ENCODE measurements at regions not wholly inside any gene's neighbourhood (a gene's known extent, or its start where the extent isn't known, plus 50 kb on each side); places are given as distances from the start of the nearest gene placed in this dataset.

DNA sequence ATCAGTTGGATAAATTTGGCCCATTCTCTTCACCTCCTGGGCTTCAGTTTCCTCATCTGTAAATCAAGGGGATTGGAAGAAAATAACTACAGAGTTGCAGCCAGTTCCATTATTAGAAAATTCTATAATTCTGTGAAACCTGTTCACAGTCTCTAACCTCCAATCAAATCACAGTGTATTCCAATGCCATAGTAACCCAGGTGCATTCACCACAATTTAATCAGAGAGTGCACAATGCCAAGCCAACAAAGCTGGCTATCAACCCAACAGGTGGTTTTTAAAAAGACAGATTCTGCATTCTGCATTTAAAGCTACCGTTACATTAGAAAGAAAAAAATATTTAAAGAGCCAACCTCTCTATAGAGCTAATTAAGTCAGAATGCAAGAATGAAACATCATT, 308.6 kb downstream of the RNF144A start:
- TF ChIP-seq, protein P1, sequence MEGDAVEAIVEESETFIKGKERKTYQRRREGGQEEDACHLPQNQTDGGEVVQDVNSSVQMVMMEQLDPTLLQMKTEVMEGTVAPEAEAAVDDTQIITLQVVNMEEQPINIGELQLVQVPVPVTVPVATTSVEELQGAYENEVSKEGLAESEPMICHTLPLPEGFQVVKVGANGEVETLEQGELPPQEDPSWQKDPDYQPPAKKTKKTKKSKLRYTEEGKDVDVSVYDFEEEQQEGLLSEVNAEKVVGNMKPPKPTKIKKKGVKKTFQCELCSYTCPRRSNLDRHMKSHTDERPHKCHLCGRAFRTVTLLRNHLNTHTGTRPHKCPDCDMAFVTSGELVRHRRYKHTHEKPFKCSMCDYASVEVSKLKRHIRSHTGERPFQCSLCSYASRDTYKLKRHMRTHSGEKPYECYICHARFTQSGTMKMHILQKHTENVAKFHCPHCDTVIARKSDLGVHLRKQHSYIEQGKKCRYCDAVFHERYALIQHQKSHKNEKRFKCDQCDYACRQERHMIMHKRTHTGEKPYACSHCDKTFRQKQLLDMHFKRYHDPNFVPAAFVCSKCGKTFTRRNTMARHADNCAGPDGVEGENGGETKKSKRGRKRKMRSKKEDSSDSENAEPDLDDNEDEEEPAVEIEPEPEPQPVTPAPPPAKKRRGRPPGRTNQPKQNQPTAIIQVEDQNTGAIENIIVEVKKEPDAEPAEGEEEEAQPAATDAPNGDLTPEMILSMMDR (IDR thresholded peaks at IDR 0.05), result no peak
- TF ChIP-seq POLR2AphosphoS5 (IDR thresholded peaks at IDR 0.05) (no peak), POLR2A (IDR thresholded peaks at IDR 0.05) (no peak), EP300 (IDR thresholded peaks at IDR 0.05) (no peak)
